Glutamatergic neuron (in vitro differentiated cells): ENCODE measurements at regions not wholly inside any gene's neighbourhood (a gene's known extent, or its start where the extent isn't known, plus 50 kb on each side); places are given as distances from the start of the nearest gene placed in this dataset.

Experiments used
- DNase-seq: peaks from one replicate; pipeline ENCODE4 v3.0.0; 2022
- H3K27ac Mint-ChIP-seq: one replicate; pipeline ENCODE4 v1.8.0; 2020; ENCODE audit warnings: mild to moderate bottlenecking, mixed read lengths, inconsistent platforms; ENCODE audit not compliant: unreplicated experiment
- H3K27me3 Mint-ChIP-seq: one replicate; pipeline ENCODE4 v1.8.0; 2020; ENCODE audit warnings: mild to moderate bottlenecking, moderate library complexity, mixed read lengths, inconsistent platforms; ENCODE audit not compliant: unreplicated experiment
- H3K36me3 Mint-ChIP-seq: one replicate; pipeline ENCODE4 v1.8.0; 2020; ENCODE audit warnings: mild to moderate bottlenecking, mixed read lengths, inconsistent platforms; ENCODE audit not compliant: unreplicated experiment
- H3K4me1 Mint-ChIP-seq: one replicate; pipeline ENCODE4 v1.8.0; 2020; ENCODE audit warnings: mild to moderate bottlenecking, low read depth, mixed read lengths, inconsistent platforms; ENCODE audit not compliant: unreplicated experiment
- H3K4me3 Mint-ChIP-seq: one replicate; pipeline ENCODE4 v1.8.0; 2020; ENCODE audit warnings: mild to moderate bottlenecking, mixed read lengths, inconsistent platforms; ENCODE audit not compliant: unreplicated experiment
- H3K9me3 Mint-ChIP-seq: one replicate; pipeline ENCODE4 v1.8.0; 2020; ENCODE audit warnings: mild to moderate bottlenecking, moderate library complexity, mixed read lengths, inconsistent platforms; ENCODE audit not compliant: unreplicated experiment
- CTCF ChIP-seq: fragments of 200-600 bp; sonication (generic); IDR thresholded peaks from one replicate; pipeline ENCODE4 v1.5.0; 2021; ENCODE audit not compliant: partially characterized antibody, unreplicated experiment

- Mint-ChIP-seq H3K4me3 (no peak overlapping the region), H3K9me3 (peaks cover 5% of the 10 kb centered on the region), H3K27ac (no peak overlapping the region), H3K27me3 (peaks cover 4% of the 10 kb centered on the region), H3K4me1 (no peaks in the 10 kb centered on the region), H3K36me3 (no peaks in the 10 kb centered on the region)
- TF ChIP-seq CTCF: no peak
- DNase-seq: no peak
Observed at GRCh38 chr18:76670564-76671288, 151.6 kb upstream of the ZNF236 start.

GRCh38 chr18:76668546-76668945 is 153.8 kb upstream of the ZNF236 start:
- Mint-ChIP-seq H3K27me3 (peaks cover 4% of the 10 kb centered on the region), H3K36me3 (no peaks in the 10 kb centered on the region), H3K9me3 (peaks cover 2% of the 10 kb centered on the region), H3K27ac (no peak overlapping the region), H3K4me3 (no peak overlapping the region), H3K4me1 (no peaks in the 10 kb centered on the region)
- TF ChIP-seq CTCF: no peak
- DNase-seq: no peak

GRCh38 chr18:76668119-76668518 is 154.2 kb upstream of the ZNF236 start:
- Mint-ChIP-seq H3K27ac (no peak overlapping the region), H3K36me3 (no peaks in the 10 kb centered on the region), H3K9me3 (peaks cover under 1% of the 10 kb centered on the region), H3K4me3 (no peak overlapping the region), H3K4me1 (no peaks in the 10 kb centered on the region), H3K27me3 (peaks cover 4% of the 10 kb centered on the region)
- no peak for TF ChIP-seq CTCF
- DNase-seq: no peak

GRCh38 chr18:76667603-76668002 is 154.8 kb upstream of the ZNF236 start:
- no peak for TF ChIP-seq CTCF
- peaks cover 4% of the 10 kb centered on the region for H3K27me3 Mint-ChIP-seq
- no peaks in the 10 kb centered on the region for H3K4me1 Mint-ChIP-seq
- H3K4me3 Mint-ChIP-seq: no peak overlapping the region
- H3K9me3 Mint-ChIP-seq: no peaks in the 10 kb centered on the region
- DNase-seq: no peak
- no peak overlapping the region for H3K27ac Mint-ChIP-seq
- H3K36me3 Mint-ChIP-seq: no peaks in the 10 kb centered on the region

GRCh38 chr18:76662626-76663025 is 159.7 kb upstream of the ZNF236 start:
- no peaks in the 10 kb centered on the region for H3K9me3 Mint-ChIP-seq
- DNase-seq: no peak
- H3K27ac Mint-ChIP-seq: no peak overlapping the region

More at GRCh38 chr18:76662626-76663025, 159.7 kb upstream of the ZNF236 start:
- peaks cover 12% of the 10 kb centered on the region for H3K36me3 Mint-ChIP-seq
- no peak for TF ChIP-seq CTCF
- H3K4me1 Mint-ChIP-seq: peaks cover 7% of the 10 kb centered on the region
- H3K4me3 Mint-ChIP-seq: no peak overlapping the region
- H3K27me3 Mint-ChIP-seq: peaks cover 4% of the 10 kb centered on the region
